SK-N-SH treated with all-trans-retinoic acid at 6 μM for 48 hours (cell line): ENCODE measurements at regions not wholly inside any gene's neighbourhood (a gene's known extent, or its start where the extent isn't known, plus 50 kb on each side); places are given as distances from the start of the nearest gene placed in this dataset.
"Not testable (repeated sequence)": the region's sequence is repeated elsewhere in the genome, so short reads cannot be mapped to it uniquely, and the experiment has no call there.

Experiments
- ATAC-seq: fragments of 200-7000 bp; cut with Tn5 transposase; 3 replicates; pipeline ENCODE4 v1.9.1; 2020; ENCODE audit warnings: mild to moderate bottlenecking, moderate library complexity
- ARNTL ChIP-seq: fragments of 450-650 bp; formaldehyde crosslinking; IDR thresholded peaks from 2 replicates; pipeline ENCODE4 v1.5.0; 2020; ENCODE audit warnings: low read depth, mild to moderate bottlenecking, moderate library complexity, borderline replicate concordance
- CREB5 ChIP-seq: fragments of 250-450 bp; sonication (Bioruptor Pico); IDR thresholded peaks from 2 replicates; pipeline ENCODE4 v1.5.1; 2020; ENCODE audit warnings: low read depth, mild to moderate bottlenecking, moderate library complexity
- CSDC2 ChIP-seq: fragments of 250-450 bp; sonication (Bioruptor Pico); IDR thresholded peaks from 2 replicates; pipeline ENCODE4 v1.5.0; 2020; ENCODE audit warnings: mild to moderate bottlenecking, moderate library complexity
- CSRNP3 ChIP-seq: fragments of 250-450 bp; sonication (Bioruptor Pico); IDR thresholded peaks from 2 replicates; pipeline ENCODE4 v1.5.1; 2021; ENCODE audit warnings: mild to moderate bottlenecking, moderate library complexity
- ESRRG ChIP-seq: fragments of 250-450 bp; sonication (Bioruptor Pico); IDR thresholded peaks from 2 replicates; pipeline ENCODE4 v1.6.1; 2021; ENCODE audit warnings: mild to moderate bottlenecking
- GLIS3 ChIP-seq: fragments of 250-450 bp; sonication (Bioruptor Pico); IDR thresholded peaks from 2 replicates; pipeline ENCODE4 v1.5.0; 2020; ENCODE audit warnings: mild to moderate bottlenecking, moderate library complexity
- OSR1 ChIP-seq: fragments of 250-450 bp; sonication (Bioruptor Pico); IDR thresholded peaks from 2 replicates; pipeline ENCODE4 v1.8.0; 2022; ENCODE audit warnings: moderate library complexity, mild to moderate bottlenecking, inconsistent platforms
- POU6F1 ChIP-seq: fragments of 250-450 bp; sonication (Bioruptor Pico); IDR thresholded peaks from 2 replicates; pipeline ENCODE4 v1.8.0; 2021; ENCODE audit warnings: low read depth, mild to moderate bottlenecking, moderate library complexity, borderline replicate concordance
- PPARA ChIP-seq: fragments of 250-450 bp; sonication (Bioruptor Pico); IDR thresholded peaks from 2 replicates; pipeline ENCODE4 v1.5.0; 2020; ENCODE audit warnings: mild to moderate bottlenecking, borderline replicate concordance
- RARB ChIP-seq: fragments of 250-450 bp; sonication (Bioruptor Pico); IDR thresholded peaks from 2 replicates; pipeline ENCODE4 v1.8.0; 2021; ENCODE audit warnings: mild to moderate bottlenecking, moderate library complexity
- TCF4 ChIP-seq: fragments of 250-450 bp; sonication (Bioruptor Pico); IDR thresholded peaks from 2 replicates; pipeline ENCODE4 v1.8.0; 2021; ENCODE audit warnings: mild to moderate bottlenecking, moderate library complexity, borderline replicate concordance
- TOX ChIP-seq: fragments of 250-450 bp; sonication (Bioruptor Pico); IDR thresholded peaks from 2 replicates; pipeline ENCODE4 v1.8.0; 2021; ENCODE audit warnings: mild to moderate bottlenecking, moderate library complexity, borderline replicate concordance
- TSHZ2 ChIP-seq: fragments of 250-450 bp; sonication (Bioruptor Pico); IDR thresholded peaks from 2 replicates; pipeline ENCODE4 v1.5.0; 2020; ENCODE audit warnings: mild to moderate bottlenecking, moderate library complexity
- ZC3H10 ChIP-seq: fragments of 250-450 bp; sonication (Bioruptor Pico); IDR thresholded peaks from 2 replicates; pipeline ENCODE4 v1.5.1; 2021; ENCODE audit warnings: mild to moderate bottlenecking, moderate library complexity
- ZFP3 ChIP-seq: fragments of 250-450 bp; sonication (Bioruptor Pico); IDR thresholded peaks from 2 replicates; pipeline ENCODE4 v1.5.0; 2020; ENCODE audit warnings: mild to moderate bottlenecking, moderate library complexity
- ZFP30 ChIP-seq: fragments of 450-650 bp; formaldehyde crosslinking; IDR thresholded peaks from 2 replicates; pipeline ENCODE4 v1.5.0; 2022; ENCODE audit warnings: mild to moderate bottlenecking, moderate library complexity
- ZNF565 ChIP-seq: fragments of 450-650 bp; formaldehyde crosslinking; conservative IDR thresholded peaks from 2 replicates; pipeline ENCODE4 v1.5.0; 2020; ENCODE audit warnings: low read depth, mild to moderate bottlenecking, moderate library complexity
- ZNF70 ChIP-seq: fragments of 450-650 bp; formaldehyde crosslinking; IDR thresholded peaks from 2 replicates; pipeline ENCODE4 v1.5.0; 2020; ENCODE audit warnings: mild to moderate bottlenecking, moderate library complexity
- ZNF8 ChIP-seq: fragments of 450-650 bp; formaldehyde crosslinking; IDR thresholded peaks from 2 replicates; pipeline ENCODE4 v1.5.0; 2020; ENCODE audit warnings: mild to moderate bottlenecking, moderate library complexity
- TF ChIP-seq, protein P1 (sequence below): fragments of 250-450 bp; sonication (Bioruptor Pico); IDR thresholded peaks from 2 replicates; pipeline ENCODE4 v1.8.0; 2020; ENCODE audit warnings: mild to moderate bottlenecking, moderate library complexity, borderline replicate concordance

GRCh38 chr5:53261245-53261644 lies 151.7 kb upstream of the MOCS2 start:
- TF ChIP-seq CSDC2 (CRISPR knock-in tag) = no peak
- no peak for TF ChIP-seq ZFP30
- TF ChIP-seq CSRNP3 (CRISPR knock-in tag) = no peak
- no peak for TF ChIP-seq TOX (CRISPR knock-in tag)
- no peak for TF ChIP-seq GLIS3 (CRISPR knock-in tag)
- no peak for TF ChIP-seq RARB (CRISPR knock-in tag)
- no peak for TF ChIP-seq ZNF565
- ATAC-seq = no peak

DNA sequence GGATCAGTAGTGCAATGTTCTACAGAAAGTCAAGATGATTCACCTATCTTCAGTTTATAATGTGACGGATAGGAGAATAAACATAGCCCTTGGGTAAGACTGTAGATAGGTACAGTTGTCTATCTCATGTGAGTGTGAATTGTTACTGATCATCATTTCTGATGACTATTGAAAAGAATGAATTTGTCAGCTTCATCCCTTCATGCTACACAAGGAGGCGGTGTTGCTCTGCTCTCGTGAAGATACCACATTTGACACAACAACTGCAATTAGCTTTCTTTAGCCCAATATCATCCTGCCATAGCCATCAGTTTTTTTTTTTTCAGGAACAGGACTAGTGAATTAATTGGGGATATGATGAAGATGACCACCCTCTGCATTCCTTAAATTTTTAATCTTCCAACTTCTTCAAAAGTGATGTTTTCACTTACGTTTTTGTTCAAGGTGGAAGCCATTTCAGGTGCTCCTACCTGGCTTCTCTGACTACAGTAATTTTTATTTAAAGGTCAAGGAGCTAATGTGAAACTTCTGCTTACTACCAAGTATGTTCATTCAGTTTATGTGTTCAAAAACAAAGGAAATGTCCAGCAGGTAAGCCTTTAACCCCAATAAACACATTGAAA lies 152.9 kb upstream of the MOCS2 start:
- no peak for TF ChIP-seq PPARA (CRISPR knock-in tag)
- no peak for TF ChIP-seq ZNF70 (CRISPR knock-in tag)
- no peak for TF ChIP-seq TOX (CRISPR knock-in tag)
- TF ChIP-seq TSHZ2 (CRISPR knock-in tag) = no peak
- no peak for TF ChIP-seq ARNTL (CRISPR knock-in tag)
- no peak for TF ChIP-seq ZC3H10 (CRISPR knock-in tag)
- TF ChIP-seq RARB (CRISPR knock-in tag) = no peak
- TF ChIP-seq OSR1 (CRISPR knock-in tag) = no peak
- TF ChIP-seq, protein P1, sequence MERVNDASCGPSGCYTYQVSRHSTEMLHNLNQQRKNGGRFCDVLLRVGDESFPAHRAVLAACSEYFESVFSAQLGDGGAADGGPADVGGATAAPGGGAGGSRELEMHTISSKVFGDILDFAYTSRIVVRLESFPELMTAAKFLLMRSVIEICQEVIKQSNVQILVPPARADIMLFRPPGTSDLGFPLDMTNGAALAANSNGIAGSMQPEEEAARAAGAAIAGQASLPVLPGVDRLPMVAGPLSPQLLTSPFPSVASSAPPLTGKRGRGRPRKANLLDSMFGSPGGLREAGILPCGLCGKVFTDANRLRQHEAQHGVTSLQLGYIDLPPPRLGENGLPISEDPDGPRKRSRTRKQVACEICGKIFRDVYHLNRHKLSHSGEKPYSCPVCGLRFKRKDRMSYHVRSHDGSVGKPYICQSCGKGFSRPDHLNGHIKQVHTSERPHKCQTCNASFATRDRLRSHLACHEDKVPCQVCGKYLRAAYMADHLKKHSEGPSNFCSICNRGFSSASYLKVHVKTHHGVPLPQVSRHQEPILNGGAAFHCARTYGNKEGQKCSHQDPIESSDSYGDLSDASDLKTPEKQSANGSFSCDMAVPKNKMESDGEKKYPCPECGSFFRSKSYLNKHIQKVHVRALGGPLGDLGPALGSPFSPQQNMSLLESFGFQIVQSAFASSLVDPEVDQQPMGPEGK (CRISPR knock-in tag) = no peak
- no peak for TF ChIP-seq ZFP3 (CRISPR knock-in tag)
- no peak for TF ChIP-seq CREB5 (CRISPR knock-in tag)
- TF ChIP-seq TCF4 (CRISPR knock-in tag) = no peak
- TF ChIP-seq ZNF8 (CRISPR knock-in tag) = no peak
- peak; percentile 72; the same call in 2 of the 3 replicates for ATAC-seq

DNA sequence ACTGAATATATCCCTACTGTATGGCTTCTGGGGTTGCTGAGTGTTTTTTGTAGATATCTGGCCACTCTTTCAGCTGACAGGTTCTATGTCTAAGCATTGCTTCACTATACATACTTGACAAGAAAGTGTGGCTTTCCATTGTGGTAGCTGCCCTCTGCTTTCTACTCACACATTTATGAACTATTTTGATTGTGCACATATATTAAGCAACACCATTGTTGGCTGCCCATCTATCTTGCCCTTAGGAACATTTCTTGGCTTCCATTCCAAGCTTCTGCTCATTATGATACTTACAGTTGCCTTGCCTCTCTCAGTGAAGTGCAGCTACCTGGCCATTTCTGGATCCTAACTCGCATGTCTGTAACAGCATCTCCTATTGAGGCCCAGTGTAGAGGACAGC lies 153.6 kb upstream of the MOCS2 start:
- no peak for TF ChIP-seq ZNF565
- TF ChIP-seq, all 23 proteins: peak for 0
- ATAC-seq = no peak

DNA sequence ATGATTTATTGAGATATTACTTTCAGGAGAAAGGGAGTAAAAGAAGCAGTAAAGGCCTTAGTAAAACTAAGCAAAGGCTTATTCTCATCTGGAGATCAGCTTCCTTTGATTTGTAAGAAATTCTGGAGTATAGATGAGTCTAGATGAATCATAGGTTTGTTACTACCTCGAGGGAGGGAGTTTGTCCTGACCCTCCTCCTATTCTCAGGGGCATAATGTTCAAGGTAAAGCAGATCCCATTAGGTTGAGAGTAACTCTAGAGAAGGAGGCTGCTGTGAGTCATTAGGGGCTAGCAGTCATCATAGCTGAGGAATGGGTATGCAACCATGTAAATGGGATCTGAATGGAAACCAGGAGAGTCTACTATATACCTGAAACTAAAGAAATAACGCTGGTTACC lies 155.5 kb upstream of the MOCS2 start:
- ATAC-seq = no peak
- no peak for TF ChIP-seq TCF4 (CRISPR knock-in tag)
- TF ChIP-seq ESRRG (CRISPR knock-in tag) = no peak
- TF ChIP-seq TSHZ2 (CRISPR knock-in tag) = no peak
- TF ChIP-seq PPARA (CRISPR knock-in tag) = no peak
- no peak for TF ChIP-seq RARB (CRISPR knock-in tag)
- no peak for TF ChIP-seq ZFP3 (CRISPR knock-in tag)
- TF ChIP-seq POU6F1 (CRISPR knock-in tag) = no peak
- no peak for TF ChIP-seq CREB5 (CRISPR knock-in tag)
- TF ChIP-seq, all 23 proteins: peak for 0

DNA sequence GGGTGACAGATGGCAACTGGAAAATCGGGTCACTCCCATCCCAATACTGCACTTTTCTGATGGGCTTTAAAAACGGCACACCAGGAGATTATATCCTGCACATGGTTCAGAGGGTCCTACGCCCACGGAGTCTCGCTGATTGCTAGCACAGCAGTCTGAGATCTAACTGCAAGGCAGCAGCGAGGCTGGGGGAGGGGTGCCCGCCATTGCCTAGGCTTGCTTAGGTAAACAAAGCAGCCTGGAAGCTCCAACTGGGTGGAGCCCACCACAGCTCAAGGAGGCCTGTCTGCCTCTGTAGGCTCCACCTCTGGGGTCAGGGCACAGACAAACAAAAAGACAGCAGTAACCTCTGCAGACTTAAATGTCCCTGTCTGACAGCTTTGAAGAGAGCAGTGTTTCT lies 158.7 kb upstream of the MOCS2 start:
- not testable (repeated sequence) for ATAC-seq
